OCI-LY1 (cell line): ENCODE measurements at regions not wholly inside any gene's neighbourhood (a gene's known extent, or its start where the extent isn't known, plus 50 kb on each side); places are given as distances from the start of the nearest gene placed in this dataset.
"Not testable (repeated sequence)": the region's sequence is repeated elsewhere in the genome, so short reads cannot be mapped to it uniquely, and the experiment has no call there.

Experiments used
- H2AFZ ChIP-seq: fragments of 200-600 bp; sonication (generic), shearing (Covaris generic); 2 replicates; pipeline ENCODE4 v1.6.0; 2014; ENCODE audit warnings: antibody characterized with exemption, mild to moderate bottlenecking, low read length
- H3F3A ChIP-seq: fragments of 200-600 bp; sonication (generic), shearing (Covaris generic); 2 replicates; pipeline ENCODE4 v1.6.0; 2014; ENCODE audit warnings: mild to moderate bottlenecking, antibody characterized with exemption, low read length, moderate library complexity; ENCODE audit not compliant: insufficient read depth
- H3K27ac ChIP-seq: fragments of 200-600 bp; sonication (generic); 2 replicates; pipeline ENCODE4 v1.5.1; 2014; ENCODE audit warnings: low read length, mixed run types, mild to moderate bottlenecking, low read depth; ENCODE audit not compliant: poor library complexity, severe bottlenecking
- H3K27me3 ChIP-seq: fragments of 200-600 bp; sonication (generic); 2 replicates; pipeline ENCODE4 v1.6.0; 2014; ENCODE audit warnings: antibody characterized with exemption, mild to moderate bottlenecking, low read length, moderate library complexity; ENCODE audit not compliant: insufficient read depth
- H3K36me3 ChIP-seq: fragments of 200-600 bp; sonication (generic); 2 replicates; pipeline ENCODE4 v1.6.1; 2014; ENCODE audit warnings: mild to moderate bottlenecking, antibody characterized with exemption, low read length, moderate library complexity, mixed read lengths; ENCODE audit not compliant: insufficient read depth
- H3K4me1 ChIP-seq: fragments of 200-600 bp; sonication (generic); 2 replicates; pipeline ENCODE4 v1.5.1; 2014; ENCODE audit warnings: mild to moderate bottlenecking, low read length, moderate library complexity; ENCODE audit not compliant: insufficient read depth, severe bottlenecking
- H3K4me2 ChIP-seq: fragments of 200-600 bp; sonication (generic), shearing (Covaris generic); 2 replicates; pipeline ENCODE4 v1.6.1; 2014; ENCODE audit warnings: low read length
- H3K4me3 ChIP-seq: fragments of 200-600 bp; sonication (generic); 2 replicates; pipeline ENCODE4 v1.5.1; 2014; ENCODE audit warnings: low read length, low read depth, mild to moderate bottlenecking, mixed read lengths; ENCODE audit not compliant: poor library complexity, severe bottlenecking
- H3K79me2 ChIP-seq: fragments of 200-600 bp; shearing (Covaris generic); 2 replicates; pipeline ENCODE4 v1.6.1; 2016; ENCODE audit warnings: mixed run types, low read length, mixed read lengths; ENCODE audit not compliant: insufficient read depth
- H3K9ac ChIP-seq: fragments of 200-600 bp; sonication (generic), shearing (Covaris generic); 2 replicates; pipeline ENCODE4 v1.6.1; 2014; ENCODE audit warnings: mild to moderate bottlenecking, low read length, mixed read lengths
- H3K9me2 ChIP-seq: fragments of 200-600 bp; sonication (generic), shearing (Covaris generic); 2 replicates; pipeline ENCODE4 v1.6.1; 2014; ENCODE audit warnings: low read depth, mild to moderate bottlenecking, low read length, mixed read lengths
- H3K9me3 ChIP-seq: fragments of 200-600 bp; shearing (Covaris generic); 2 replicates; pipeline ENCODE4 v1.6.1; 2014; ENCODE audit warnings: low read length, mixed read lengths
- H4K20me1 ChIP-seq: fragments of 200-600 bp; sonication (generic), shearing (Covaris generic); 2 replicates; pipeline ENCODE4 v1.6.0; 2016; ENCODE audit warnings: mild to moderate bottlenecking, low read length; ENCODE audit not compliant: insufficient read depth
- CTCF ChIP-seq: fragments of 200-600 bp; sonication (generic), shearing (Covaris generic); IDR thresholded peaks from 2 replicates; pipeline ENCODE4 v1.5.1; 2017; ENCODE audit warnings: mild to moderate bottlenecking, antibody characterized with exemption, low read length, moderate library complexity, mixed read lengths
- EZH2 ChIP-seq: fragments of 200-600 bp; sonication (generic), shearing (Covaris generic); IDR thresholded peaks from 2 replicates; pipeline ENCODE4 v1.8.0; 2017; ENCODE audit warnings: borderline replicate concordance, mixed run types, mild to moderate bottlenecking, antibody characterized with exemption, low read length, moderate library complexity, mixed read lengths

GRCh38 chr21:31517664-31518414 is 141.7 kb upstream of the SOD1 start:
- Histone ChIP-seq H3K4me3 (no peak overlapping the region), H2AFZ (no peak overlapping the region), H3K4me1 (no peaks in the 10 kb centered on the region), H3K9ac (no peak overlapping the region), H3K36me3 (no peaks in the 10 kb centered on the region), H3K27ac (no peak overlapping the region), H3K79me2 (no peaks in the 10 kb centered on the region), H3F3A (no peaks in the 10 kb centered on the region), H3K27me3 (no peaks in the 10 kb centered on the region), H3K9me3 (no peaks in the 10 kb centered on the region), H3K9me2 (no peaks in the 10 kb centered on the region), H4K20me1 (no peaks in the 10 kb centered on the region), H3K4me2 (no peak overlapping the region)
- TF ChIP-seq EZH2: no peak
- no peak for TF ChIP-seq CTCF

DNA sequence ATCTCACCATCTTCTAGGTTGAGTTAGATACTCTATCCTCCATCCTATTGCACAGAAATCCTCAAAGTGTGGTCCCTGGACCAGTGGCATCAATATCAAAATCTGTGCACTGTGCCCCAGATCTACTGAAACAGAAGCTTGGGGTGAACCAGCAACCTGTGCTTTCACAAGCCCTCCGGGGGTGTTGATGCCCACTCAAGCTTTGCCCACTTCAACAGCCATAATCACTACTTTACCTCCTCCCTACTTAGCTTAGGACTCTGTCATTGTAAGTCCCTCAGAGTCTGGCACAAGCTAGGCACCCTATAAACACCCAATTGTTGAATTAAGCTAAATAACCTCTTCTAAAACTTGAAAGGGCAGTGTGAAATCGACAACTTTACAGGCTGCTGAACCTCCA is 144.2 kb upstream of the SOD1 start:
- Histone ChIP-seq H3K79me2 (no peaks in the 10 kb centered on the region), H4K20me1 (no peaks in the 10 kb centered on the region), H3K4me3 (no peak overlapping the region), H3K4me1 (no peaks in the 10 kb centered on the region), H2AFZ (no peak overlapping the region), H3K27me3 (no peaks in the 10 kb centered on the region), H3K9me3 (no peaks in the 10 kb centered on the region), H3K36me3 (no peaks in the 10 kb centered on the region), H3K9ac (no peak overlapping the region), H3K4me2 (no peak overlapping the region), H3F3A (no peaks in the 10 kb centered on the region), H3K27ac (no peak overlapping the region), H3K9me2 (no peaks in the 10 kb centered on the region)
- TF ChIP-seq EZH2 (no peak), CTCF (no peak)

- H3K36me3 ChIP-seq: no peaks in the 10 kb centered on the region
- no peaks in the 10 kb centered on the region for H3K79me2 ChIP-seq
- H2AFZ ChIP-seq: no peak overlapping the region
- H3F3A ChIP-seq: no peaks in the 10 kb centered on the region
- no peaks in the 10 kb centered on the region for H3K27me3 ChIP-seq
- no peak overlapping the region for H3K9ac ChIP-seq
- H3K4me1 ChIP-seq: no peaks in the 10 kb centered on the region
- H3K27ac ChIP-seq: no peak overlapping the region
- no peaks in the 10 kb centered on the region for H4K20me1 ChIP-seq
- H3K9me2 ChIP-seq: no peaks in the 10 kb centered on the region
- no peak for TF ChIP-seq CTCF
- TF ChIP-seq EZH2: no peak
- no peaks in the 10 kb centered on the region for H3K9me3 ChIP-seq
- H3K4me2 ChIP-seq: no peak overlapping the region
- no peak overlapping the region for H3K4me3 ChIP-seq
Observed at GRCh38 chr21:31514598-31514997, 144.9 kb upstream of the SOD1 start.

DNA sequence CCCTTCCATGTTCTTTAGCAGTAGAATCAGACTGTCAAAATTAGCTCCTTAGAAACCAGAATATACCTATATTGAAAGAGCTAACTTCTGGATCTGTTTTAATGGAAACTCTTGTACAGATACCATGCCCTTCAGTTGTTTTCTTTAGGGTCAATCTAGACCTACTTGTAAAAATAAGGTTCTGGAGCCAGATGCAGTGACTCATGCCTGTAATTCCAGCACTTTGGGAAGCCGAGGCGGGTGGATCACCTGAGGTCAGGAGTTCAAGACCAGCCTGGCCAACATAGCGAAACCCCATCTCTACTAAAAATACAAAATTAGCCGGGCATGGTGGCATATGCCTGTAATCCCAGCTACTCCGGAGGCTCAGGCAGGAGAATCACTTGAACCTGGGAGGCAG is 146.0 kb upstream of the SOD1 start:
- not testable (repeated sequence) for H3K27me3 ChIP-seq, H3K27ac ChIP-seq, H4K20me1 ChIP-seq, H3K4me1 ChIP-seq, H3K9ac ChIP-seq, H3K4me2 ChIP-seq, H3K9me2 ChIP-seq, H3K36me3 ChIP-seq, H3K9me3 ChIP-seq, H2AFZ ChIP-seq, H3K4me3 ChIP-seq, H3F3A ChIP-seq, H3K79me2 ChIP-seq

GRCh38 chr21:31511999-31512398 is 147.5 kb upstream of the SOD1 start:
- H3K9me3 ChIP-seq, H3K4me2 ChIP-seq, H3K9me2 ChIP-seq, H3F3A ChIP-seq, H3K9ac ChIP-seq, H4K20me1 ChIP-seq, H3K27me3 ChIP-seq, H2AFZ ChIP-seq, H3K27ac ChIP-seq, H3K36me3 ChIP-seq, H3K79me2 ChIP-seq, H3K4me3 ChIP-seq: not testable (repeated sequence)
- H3K4me1 ChIP-seq: peaks cover 13% of the 10 kb centered on the region
